IPS DF 19.7 (cell line): ENCODE measurements at regions not wholly inside any gene's neighbourhood (a gene's known extent, or its start where the extent isn't known, plus 50 kb on each side); places are given as distances from the start of the nearest gene placed in this dataset.
A peak's percentile ranks its signal among the peaks of the same experiment; 100 is the strongest.

Source experiments
- DNase-seq: peaks from one replicate; pipeline ENCODE4 v3.0.0-alpha.2; 2013; ENCODE audit warnings: low read depth, low spot score

- no peak for DNase-seq
Measured at GRCh38 chr2:148567716-148568115, 76.8 kb upstream of the EPC2 start.

- no peak for DNase-seq
Measured at GRCh38 chr2:148568597-148568996, 76.0 kb upstream of the EPC2 start.

GRCh38 chr2:148569221-148569620 is 75.3 kb upstream of the EPC2 start:
- DNase-seq, result no peak

GRCh38 chr2:148570989-148571388 is 73.6 kb upstream of the EPC2 start:
- DNase-seq, result no peak

- peak; percentile 82 for DNase-seq
Measured at GRCh38 chr2:148577845-148578492, 66.6 kb upstream of the EPC2 start.

GRCh38 chr2:148578493-148578884 is 66.1 kb upstream of the EPC2 start:
- no peak for DNase-seq

- DNase-seq, result no peak
Measured at GRCh38 chr2:148582679-148583511, 61.7 kb upstream of the EPC2 start.

GRCh38 chr2:148585696-148586095 is 58.9 kb upstream of the EPC2 start:
- no peak for DNase-seq

- DNase-seq, result no peak
Measured at GRCh38 chr2:148586522-148587128, 57.9 kb upstream of the EPC2 start.

- no peak for DNase-seq
Measured at GRCh38 chr2:148590612-148591011, 53.9 kb upstream of the EPC2 start.

GRCh38 chr2:148592791-148593190 is 51.8 kb upstream of the EPC2 start:
- no peak for DNase-seq

GRCh38 chr2:148593421-148593820 is 51.1 kb upstream of the EPC2 start:
- no peak for DNase-seq

- no peak for DNase-seq
Measured at GRCh38 chr2:148594216-148594615, 50.3 kb upstream of the EPC2 start.
